ENCODE measurements at regions not wholly inside any gene's neighbourhood (a gene's known extent, or its start where the extent isn't known, plus 50 kb on each side); places are given as distances from the start of the nearest gene placed in this dataset.
A peak's percentile ranks its signal among the peaks of the same experiment; 100 is the strongest.

- Histone ChIP-seq H3K9me3 (ENCODE audit: low read length) (no peaks in the 10 kb centered on the region), H3K4me1 (ENCODE audit: insufficient read depth, low read length) (peaks cover 69% of the 10 kb centered on the region), H3K36me3 (replicated peaks in 1 of 2; ENCODE audit: control insufficient read depth in 1 of 2, insufficient read depth in 2 of 2, low read length in 2 of 2) (no peaks in the 10 kb centered on the region), H3K27me3 (ENCODE audit: control insufficient read depth in 1 of 2, insufficient read depth in 2 of 2, low read length in 2 of 2) (peaks cover 9 to 46% of the 10 kb centered on the region in 2 experiments), H3K4me3 (replicated peaks in 1 of 3; ENCODE audit: insufficient read depth in 1 of 3, low read depth in 2 of 3, low read length in 3 of 3) (peak overlapping the region in 1 of 3 experiments; percentile 34; a peak in 1 of 6 replicates), H3K79me2 (ENCODE audit: insufficient read depth, low read length) (no peaks in the 10 kb centered on the region), H4K20me1 (ENCODE audit: insufficient read depth, low read length) (no peaks in the 10 kb centered on the region), H3K27ac (ENCODE audit: extremely low read length, insufficient read depth, low read length) (no peak overlapping the region), H3K4me2 (ENCODE audit: low read depth, low read length) (peak overlapping the region; percentile 57), H2AFZ (ENCODE audit: low read length) (no peak overlapping the region), H3K9ac (ENCODE audit: insufficient read depth, low read depth, low read length) (no peak overlapping the region)
- in situ Hi-C loops (cut with HindIII; ENCODE audit: extremely low pct_ligation_motif_present, low pct_unique_long_range_greater_than_20kb) (no loop called here), intact Hi-C loops (cut with micrococcal nuclease; ENCODE audit: unreplicated experiment) (loop anchor here (1.0 to 5.0 kb wide), 4 partner anchors 64 to 114 kb away; no protein-coding TSS in a partner anchor)
- ChIA-PET POLR2A (no interaction called here), CTCF (ENCODE audit: low intra/inter-chr PET ratio, low total read pairs) (interaction anchor here (0.8 to 1.6 kb wide), 5 partner anchors 63 to 115 kb away, joined by 3 to 6 read pairs (median 4); partner anchors contain the start of gene VEGFA)
- ATAC-seq = peak; percentile 63
- DNase-seq (ENCODE audit: low spot score) = peak; percentile 41
- peak; percentile 82 for FAIRE-seq
- BruUV-seq (replicated peaks) = no TSS peak
- 0% methylated on average over 9 of the region's 9 CpGs for WGBS (ENCODE audit: low lambda C conversion rate)
- TF ChIP-seq ZNF282 (IDR thresholded peaks at IDR 0.05; ENCODE audit: partially characterized antibody) (no peak), MYPOP (CRISPR knock-in tag; IDR thresholded peaks at IDR 0.05) (no peak), PHF21A (CRISPR knock-in tag; IDR thresholded peaks at IDR 0.05) (no peak), DRAP1 (CRISPR knock-in tag; IDR thresholded peaks at IDR 0.05) (0 out of 2 replicates have a peak, but pooled peaks have one; percentile 5), E2F5 (CRISPR knock-in tag; conservative IDR thresholded peaks at IDR 0.05) (no peak), FOXO1 (CRISPR knock-in tag; IDR thresholded peaks at IDR 0.05) (no peak), HNRNPK (IDR thresholded peaks at IDR 0.05; ENCODE audit: low read depth, low read length, poor library complexity, severe bottlenecking) (no peak), MED1 (CRISPR knock-in tag; IDR thresholded peaks at IDR 0.05) (peak; percentile 28; the same call in 1 of the 2 replicates), ISX (CRISPR knock-in tag; conservative IDR thresholded peaks at IDR 0.05) (no peak), MBNL3 (CRISPR knock-in tag; conservative IDR thresholded peaks at IDR 0.05) (no peak), SALL1 (CRISPR knock-in tag; IDR thresholded peaks at IDR 0.05) (0 out of 2 replicates have a peak, but pooled peaks have one; percentile 40), CREBL2 (CRISPR knock-in tag; IDR thresholded peaks at IDR 0.05; ENCODE audit: borderline replicate concordance) (no peak), ZNF713 (CRISPR knock-in tag; IDR thresholded peaks at IDR 0.05) (0 out of 2 replicates have a peak, but pooled peaks have one; percentile 43), ZNF788 (CRISPR knock-in tag; IDR thresholded peaks at IDR 0.05; ENCODE audit: borderline replicate concordance) (0 out of 2 replicates have a peak, but pooled peaks have one; percentile 33), GRHL1 (CRISPR knock-in tag; conservative IDR thresholded peaks at IDR 0.05) (no peak), ZNF850 (CRISPR knock-in tag; conservative IDR thresholded peaks at IDR 0.05) (0 out of 2 replicates have a peak, but pooled peaks have one; percentile 64), YEATS4 (CRISPR knock-in tag; IDR thresholded peaks at IDR 0.05; ENCODE audit: borderline replicate concordance) (no peak; the same call in 1 of the 2 replicates), SMARCE1 (IDR thresholded peaks at IDR 0.05; ENCODE audit: borderline replicate concordance) (no peak), KDM6A (CRISPR knock-in tag; IDR thresholded peaks at IDR 0.05; ENCODE audit: low read depth) (no peak), PTBP1 (IDR thresholded peaks at IDR 0.05; ENCODE audit: low read depth, low read length, poor library complexity, severe bottlenecking) (no peak)
Observed at GRCh38 chr6:43838276-43839036, 68.4 kb downstream of the VEGFA start.
